ENCODE measurements at regions not wholly inside any gene's neighbourhood (a gene's known extent, or its start where the extent isn't known, plus 50 kb on each side); places are given as distances from the start of the nearest gene placed in this dataset.

DNA sequence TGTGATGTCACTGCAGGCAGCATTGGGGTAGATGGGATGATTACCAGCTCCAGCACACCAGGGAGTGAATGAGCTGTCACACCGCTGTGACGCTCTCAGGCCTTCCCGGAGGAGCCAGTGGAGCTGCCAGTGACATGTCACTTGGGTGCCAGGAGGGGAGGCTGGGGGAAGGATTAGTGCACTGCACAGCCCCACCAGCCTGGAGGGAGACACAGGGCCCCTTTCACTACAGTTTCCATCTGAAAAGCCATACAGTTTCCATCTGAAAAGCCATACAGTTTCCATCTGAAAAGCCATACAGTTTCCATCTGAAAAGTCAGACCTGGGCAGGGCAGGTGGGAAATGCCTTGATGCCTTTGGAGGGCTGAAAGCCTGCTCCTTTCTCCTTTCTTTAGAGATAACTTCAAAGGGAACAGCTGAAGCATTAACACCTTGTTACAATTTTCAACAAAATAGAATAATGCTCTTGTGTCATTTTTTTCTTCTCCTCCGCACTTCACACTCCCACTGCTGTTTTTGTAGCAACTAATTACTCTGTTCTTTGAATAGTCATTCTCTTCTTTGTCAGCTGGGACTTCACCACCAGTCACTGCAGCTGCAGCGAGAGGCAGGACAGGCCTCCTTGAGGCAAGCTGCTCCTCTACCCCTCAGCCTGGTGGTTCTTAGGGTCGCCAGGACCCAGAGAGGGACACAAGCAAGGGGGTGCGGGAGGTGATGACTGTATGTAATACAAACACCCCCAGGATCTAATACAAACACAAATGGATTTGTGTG lies 256.9 kb upstream of the RGS6 start:
- FAIRE-seq (no peak), ATAC-seq (no peak), DNase-seq (ENCODE audit: extremely low read depth in 1 of 4, low spot score in 3 of 4) (no peak)
- no peak overlapping the region for H3K9ac ChIP-seq (ENCODE audit: insufficient read depth in 1 of 2, low read depth in 2 of 2, low read length in 2 of 2)
- BruUV-seq (replicated peaks), result no TSS peak
- H3K4me2 ChIP-seq (ENCODE audit: insufficient read depth, low read length), result no peak overlapping the region
- H2AFZ ChIP-seq (ENCODE audit: low read depth, low read length), result no peak overlapping the region
- H4K20me1 ChIP-seq (replicated peaks; ENCODE audit: control insufficient read depth, insufficient read depth, low read length), result no peaks in the 10 kb centered on the region
- no peaks in the 10 kb centered on the region for H3K4me1 ChIP-seq (replicated peaks in 1 of 2; ENCODE audit: control insufficient read depth in 2 of 2, insufficient read depth in 2 of 2, low read length in 2 of 2)
- H3K4me3 ChIP-seq, result no peak overlapping the region
- no peaks in the 10 kb centered on the region for H3K9me3 ChIP-seq (replicated peaks; ENCODE audit: control insufficient read depth, insufficient read depth, low read depth, low read length)
- ChIA-PET POLR2A (no interaction called here), CTCF (ENCODE audit: low intra/inter-chr PET ratio) (no interaction called here)
- H3K79me2 ChIP-seq (ENCODE audit: control insufficient read depth, insufficient read depth, low read length), result no peaks in the 10 kb centered on the region
- in situ Hi-C loops (cut with MboI) (no loop called here), intact Hi-C loops (cut with micrococcal nuclease) (no loop called here)
- H3K9me1 ChIP-seq (ENCODE audit: control insufficient read depth, insufficient read depth, low read length), result no peaks in the 10 kb centered on the region
- H3K27ac ChIP-seq (ENCODE audit: extremely low read depth, low read depth, low read length), result no peak overlapping the region
- 79% methylated on average over 7 of the region's 7 CpGs for WGBS (ENCODE audit: insufficient coverage, low coverage, missing lambda C conversion rate)
- H3K36me3 ChIP-seq (ENCODE audit: control insufficient read depth, insufficient read depth, low read length), result peaks cover 4% of the 10 kb centered on the region; the same call in 1 of the 3 replicates
- no peaks in the 10 kb centered on the region for H3K27me3 ChIP-seq (ENCODE audit: control insufficient read depth in 2 of 2, insufficient read depth in 2 of 2, low read length in 2 of 2)
- TF ChIP-seq ARHGAP35 (IDR thresholded peaks at IDR 0.05; ENCODE audit: partially characterized antibody), result no peak
- TF ChIP-seq SUPT5H (IDR thresholded peaks at IDR 0.05), result no peak
- TF ChIP-seq ZNF699 (CRISPR knock-in tag; IDR thresholded peaks at IDR 0.05; ENCODE audit: insufficient replicate concordance), result no peak
- no peak for TF ChIP-seq KLF13 (tag; IDR thresholded peaks at IDR 0.05; ENCODE audit: borderline replicate concordance, low read depth)
- TF ChIP-seq MAFK (IDR thresholded peaks at IDR 0.05; ENCODE audit: low read length), result no peak
- TF ChIP-seq ZNF766 (CRISPR knock-in tag; conservative IDR thresholded peaks at IDR 0.05), result no peak
- TF ChIP-seq, protein P1, sequence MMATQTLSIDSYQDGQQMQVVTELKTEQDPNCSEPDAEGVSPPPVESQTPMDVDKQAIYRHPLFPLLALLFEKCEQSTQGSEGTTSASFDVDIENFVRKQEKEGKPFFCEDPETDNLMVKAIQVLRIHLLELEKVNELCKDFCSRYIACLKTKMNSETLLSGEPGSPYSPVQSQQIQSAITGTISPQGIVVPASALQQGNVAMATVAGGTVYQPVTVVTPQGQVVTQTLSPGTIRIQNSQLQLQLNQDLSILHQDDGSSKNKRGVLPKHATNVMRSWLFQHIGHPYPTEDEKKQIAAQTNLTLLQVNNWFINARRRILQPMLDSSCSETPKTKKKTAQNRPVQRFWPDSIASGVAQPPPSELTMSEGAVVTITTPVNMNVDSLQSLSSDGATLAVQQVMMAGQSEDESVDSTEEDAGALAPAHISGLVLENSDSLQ (IDR thresholded peaks at IDR 0.05), result no peak
- TF ChIP-seq SMAD4 (CRISPR knock-in tag; conservative IDR thresholded peaks at IDR 0.05), result no peak
- TF ChIP-seq BACH1 (tag; IDR thresholded peaks at IDR 0.05), result no peak
- no peak for TF ChIP-seq ZNF431 (CRISPR knock-in tag; IDR thresholded peaks at IDR 0.05)
- no peak for TF ChIP-seq FOXJ2 (tag; IDR thresholded peaks at IDR 0.05)
- TF ChIP-seq, protein P2, sequence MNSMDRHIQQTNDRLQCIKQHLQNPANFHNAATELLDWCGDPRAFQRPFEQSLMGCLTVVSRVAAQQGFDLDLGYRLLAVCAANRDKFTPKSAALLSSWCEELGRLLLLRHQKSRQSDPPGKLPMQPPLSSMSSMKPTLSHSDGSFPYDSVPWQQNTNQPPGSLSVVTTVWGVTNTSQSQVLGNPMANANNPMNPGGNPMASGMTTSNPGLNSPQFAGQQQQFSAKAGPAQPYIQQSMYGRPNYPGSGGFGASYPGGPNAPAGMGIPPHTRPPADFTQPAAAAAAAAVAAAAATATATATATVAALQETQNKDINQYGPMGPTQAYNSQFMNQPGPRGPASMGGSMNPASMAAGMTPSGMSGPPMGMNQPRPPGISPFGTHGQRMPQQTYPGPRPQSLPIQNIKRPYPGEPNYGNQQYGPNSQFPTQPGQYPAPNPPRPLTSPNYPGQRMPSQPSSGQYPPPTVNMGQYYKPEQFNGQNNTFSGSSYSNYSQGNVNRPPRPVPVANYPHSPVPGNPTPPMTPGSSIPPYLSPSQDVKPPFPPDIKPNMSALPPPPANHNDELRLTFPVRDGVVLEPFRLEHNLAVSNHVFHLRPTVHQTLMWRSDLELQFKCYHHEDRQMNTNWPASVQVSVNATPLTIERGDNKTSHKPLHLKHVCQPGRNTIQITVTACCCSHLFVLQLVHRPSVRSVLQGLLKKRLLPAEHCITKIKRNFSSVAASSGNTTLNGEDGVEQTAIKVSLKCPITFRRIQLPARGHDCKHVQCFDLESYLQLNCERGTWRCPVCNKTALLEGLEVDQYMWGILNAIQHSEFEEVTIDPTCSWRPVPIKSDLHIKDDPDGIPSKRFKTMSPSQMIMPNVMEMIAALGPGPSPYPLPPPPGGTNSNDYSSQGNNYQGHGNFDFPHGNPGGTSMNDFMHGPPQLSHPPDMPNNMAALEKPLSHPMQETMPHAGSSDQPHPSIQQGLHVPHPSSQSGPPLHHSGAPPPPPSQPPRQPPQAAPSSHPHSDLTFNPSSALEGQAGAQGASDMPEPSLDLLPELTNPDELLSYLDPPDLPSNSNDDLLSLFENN (IDR thresholded peaks at IDR 0.05; ENCODE audit: low read depth in 2 of 2, low read length in 2 of 2), result no peak
- TF ChIP-seq NCOA4 (IDR thresholded peaks at IDR 0.05; ENCODE audit: partially characterized antibody), result no peak
- no peak for TF ChIP-seq SLC30A9 (CRISPR knock-in tag; IDR thresholded peaks at IDR 0.05)
- TF ChIP-seq, protein P3, sequence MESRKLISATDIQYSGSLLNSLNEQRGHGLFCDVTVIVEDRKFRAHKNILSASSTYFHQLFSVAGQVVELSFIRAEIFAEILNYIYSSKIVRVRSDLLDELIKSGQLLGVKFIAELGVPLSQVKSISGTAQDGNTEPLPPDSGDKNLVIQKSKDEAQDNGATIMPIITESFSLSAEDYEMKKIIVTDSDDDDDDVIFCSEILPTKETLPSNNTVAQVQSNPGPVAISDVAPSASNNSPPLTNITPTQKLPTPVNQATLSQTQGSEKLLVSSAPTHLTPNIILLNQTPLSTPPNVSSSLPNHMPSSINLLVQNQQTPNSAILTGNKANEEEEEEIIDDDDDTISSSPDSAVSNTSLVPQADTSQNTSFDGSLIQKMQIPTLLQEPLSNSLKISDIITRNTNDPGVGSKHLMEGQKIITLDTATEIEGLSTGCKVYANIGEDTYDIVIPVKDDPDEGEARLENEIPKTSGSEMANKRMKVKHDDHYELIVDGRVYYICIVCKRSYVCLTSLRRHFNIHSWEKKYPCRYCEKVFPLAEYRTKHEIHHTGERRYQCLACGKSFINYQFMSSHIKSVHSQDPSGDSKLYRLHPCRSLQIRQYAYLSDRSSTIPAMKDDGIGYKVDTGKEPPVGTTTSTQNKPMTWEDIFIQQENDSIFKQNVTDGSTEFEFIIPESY (CRISPR knock-in tag; IDR thresholded peaks at IDR 0.05), result no peak

All from K562 (cell line).